ENCODE measurements at regions not wholly inside any gene's neighbourhood (a gene's known extent, or its start where the extent isn't known, plus 50 kb on each side); places are given as distances from the start of the nearest gene placed in this dataset.

GRCh38 chr9:16257604-16258003 lies 612.9 kb downstream of the BNC2 start:
- peak in 5 of 6 experiments; percentile 38 to 60 (median 51) for TF ChIP-seq CTCF (IDR thresholded peaks at IDR 0.05)
- no peak for TF ChIP-seq POLR2A (IDR thresholded peaks at IDR 0.05)
